IMR-90 (cell line): ENCODE measurements at regions not wholly inside any gene's neighbourhood (a gene's known extent, or its start where the extent isn't known, plus 50 kb on each side); places are given as distances from the start of the nearest gene placed in this dataset.

Source experiments
- ATAC-seq: fragments of 200-7000 bp; cut with Tn5 transposase; 2 replicates; pipeline ENCODE4 v1.9.1; 2020; ENCODE audit warnings: low read depth, mild to moderate bottlenecking, moderate library complexity
- BruUV-seq: library from RNA; stranded (reverse); fragments of 400-500 nt; replicated peaks from 2 replicates; lab custom pipeline; 2021; lab: Mats Ljungman, UMichigan
- CTCF ChIA-PET: fragments of 300-600 bp; formaldehyde crosslinking; extraction: SDS; loops from one replicate; lab custom pipeline; 2021; ENCODE audit warnings: antibody characterized with exemption; lab: Yijun Ruan, JAX
- POLR2A ChIA-PET: fragments of 300-600 bp; sonication (Branson Sonifier 250); formaldehyde crosslinking; loops from one replicate; lab custom pipeline; 2022; ENCODE audit warnings: antibody characterized with exemption; ENCODE audit not compliant: unreplicated experiment; lab: Charles Lee
- DNase-seq: peaks from one replicate; pipeline ENCODE4 v3.0.0; 2013
- H2AFZ ChIP-seq: replicated peaks from 2 replicates; pipeline ENCODE3; 2013; ENCODE audit warnings: low read length, mild to moderate bottlenecking; ENCODE audit not compliant: poor library complexity
- H2AK5ac ChIP-seq: 2 replicates; pipeline ENCODE4 v1.6.1; 2013; ENCODE audit warnings: low read depth, low read length, inconsistent platforms
- H2AK9ac ChIP-seq: replicated peaks from 2 replicates; pipeline ENCODE3; 2013; ENCODE audit warnings: mild to moderate bottlenecking, low read depth, low read length, moderate library complexity; ENCODE audit not compliant: poor library complexity
- H2BK120ac ChIP-seq: 2 replicates; pipeline ENCODE4 v1.6.1; 2013; ENCODE audit warnings: low read depth, low read length, inconsistent platforms
- H2BK15ac ChIP-seq: 3 replicates; pipeline ENCODE4 v1.6.1; 2013; ENCODE audit warnings: low read depth, low read length, inconsistent platforms
- H2BK20ac ChIP-seq: 2 replicates; pipeline ENCODE4 v1.6.1; 2013; ENCODE audit warnings: low read depth, mild to moderate bottlenecking, inconsistent platforms, low read length, moderate library complexity
- H2BK5ac ChIP-seq: 2 replicates; pipeline ENCODE4 v1.6.1; 2013; ENCODE audit warnings: mild to moderate bottlenecking, low read depth, low read length, inconsistent platforms; ENCODE audit not compliant: poor library complexity, severe bottlenecking
- H3K14ac ChIP-seq: replicated peaks from 2 replicates; pipeline ENCODE4 v1.6.1; 2013; ENCODE audit warnings: low read depth, low read length, inconsistent platforms
- H3K18ac ChIP-seq: 2 replicates; pipeline ENCODE4 v1.6.1; 2013; ENCODE audit warnings: low read depth, low read length, control low read depth
- H3K23ac ChIP-seq: 2 replicates; pipeline ENCODE4 v1.6.1; 2013; ENCODE audit warnings: low read depth, low read length, inconsistent platforms
- H3K27ac ChIP-seq: 2 replicates; pipeline ENCODE4 v1.5.1; 2013; ENCODE audit warnings: mild to moderate bottlenecking, control low read depth, low read length; ENCODE audit not compliant: insufficient read depth
- H3K27me3 ChIP-seq: 2 replicates; pipeline ENCODE4 v1.6.1; 2013; ENCODE audit warnings: low read length; ENCODE audit not compliant: control insufficient read depth, insufficient read depth
- H3K36me3 ChIP-seq: 2 replicates; pipeline ENCODE4 v1.6.1; 2013; ENCODE audit warnings: low read length, mixed read lengths; ENCODE audit not compliant: control insufficient read depth, insufficient read depth
- H3K4ac ChIP-seq: 2 replicates; pipeline ENCODE4 v1.6.1; 2013; ENCODE audit warnings: low read depth, low read length, inconsistent platforms
- H3K4me1 ChIP-seq: 2 replicates; pipeline ENCODE4 v1.6.1; 2013; ENCODE audit warnings: low read length, mixed read lengths; ENCODE audit not compliant: control insufficient read depth, insufficient read depth
- H3K4me2 ChIP-seq: 2 replicates; pipeline ENCODE4 v1.6.1; 2013; ENCODE audit warnings: low read depth, mild to moderate bottlenecking, control low read depth, low read length, moderate library complexity
- H3K4me3 ChIP-seq: 2 replicates; pipeline ENCODE4 v1.5.1; 2013; ENCODE audit warnings: low read depth, mild to moderate bottlenecking, control low read depth, low read length, moderate library complexity; ENCODE audit not compliant: insufficient read depth
- H3K56ac ChIP-seq: 2 replicates; pipeline ENCODE4 v1.6.1; 2013; ENCODE audit warnings: low read length, inconsistent platforms; ENCODE audit not compliant: insufficient read depth; ENCODE audit errors: extremely low read depth
- H3K79me1 ChIP-seq, 2 experiments: 2 replicates each; pipeline ENCODE4 v1.6.1; 2013; ENCODE audit warnings: low read length in 2 of 2, inconsistent platforms in 1 of 2, low read depth in 1 of 2
- H3K9ac ChIP-seq: 2 replicates; pipeline ENCODE4 v1.6.1; 2013; ENCODE audit warnings: low read depth, low read length, control low read depth
- H3K9me1 ChIP-seq: 2 replicates; pipeline ENCODE4 v1.6.1; 2013; ENCODE audit warnings: low read length, inconsistent platforms; ENCODE audit not compliant: insufficient read depth
- H3K9me3 ChIP-seq: 2 replicates; pipeline ENCODE4 v1.6.1; 2013; ENCODE audit warnings: low read length; ENCODE audit not compliant: control insufficient read depth, insufficient read depth
- H4K20me1 ChIP-seq: 2 replicates; pipeline ENCODE4 v1.6.1; 2013; ENCODE audit warnings: low read length, inconsistent platforms; ENCODE audit not compliant: insufficient read depth
- H4K5ac ChIP-seq: 2 replicates; pipeline ENCODE4 v1.6.1; 2013; ENCODE audit warnings: mild to moderate bottlenecking, low read depth, low read length, control low read depth
- H4K8ac ChIP-seq, 2 experiments: 2 replicates each; pipeline ENCODE4 v1.6.1; 2013; ENCODE audit warnings: low read depth in 2 of 2, low read length in 2 of 2, control low read depth in 1 of 2, inconsistent platforms in 1 of 2
- H4K91ac ChIP-seq: 2 replicates; pipeline ENCODE4 v1.6.1; 2013; ENCODE audit warnings: low read depth, low read length, inconsistent platforms; ENCODE audit not compliant: insufficient read depth
- BHLHE40 ChIP-seq: fragments of 150-350 bp; IDR thresholded peaks from 2 replicates; pipeline ENCODE4 v1.6.1; 2016; ENCODE audit warnings: mild to moderate bottlenecking, low read depth, low read length
- CEBPB ChIP-seq: IDR thresholded peaks from 2 replicates; pipeline ENCODE4 v1.6.1; 2012; ENCODE audit warnings: low read depth, low read length, improper control_type of control experiment
- CHD1 ChIP-seq: IDR thresholded peaks from 2 replicates; pipeline ENCODE4 v1.6.1; 2012; ENCODE audit warnings: low read depth, low read length, improper control_type of control experiment
- ELK1 ChIP-seq: fragments of 150-350 bp; IDR thresholded peaks from 2 replicates; pipeline ENCODE4 v1.6.1; 2016; ENCODE audit warnings: low read depth, mild to moderate bottlenecking, low read length, moderate library complexity, borderline replicate concordance
- FOS ChIP-seq: fragments of 150-350 bp; IDR thresholded peaks from 2 replicates; pipeline ENCODE4 v1.6.1; 2016; ENCODE audit warnings: low read depth, low read length
- MAFK ChIP-seq: IDR thresholded peaks from 2 replicates; pipeline ENCODE4 v1.6.1; 2012; ENCODE audit warnings: low read depth, low read length, improper control_type of control experiment
- MAZ ChIP-seq: IDR thresholded peaks from 2 replicates; pipeline ENCODE4 v1.6.1; 2012; ENCODE audit warnings: low read depth, mild to moderate bottlenecking, low read length, improper control_type of control experiment, moderate library complexity, borderline replicate concordance
- MXI1 ChIP-seq: IDR thresholded peaks from 2 replicates; pipeline ENCODE4 v1.6.1; 2012; ENCODE audit warnings: low read depth, mild to moderate bottlenecking, low read length, moderate library complexity, borderline replicate concordance
- NFE2L2 ChIP-seq: fragments of 150-350 bp; IDR thresholded peaks from 2 replicates; pipeline ENCODE4 v1.6.1; 2016; ENCODE audit warnings: low read depth, mild to moderate bottlenecking, low read length
- POLR2A ChIP-seq: IDR thresholded peaks from 2 replicates; pipeline ENCODE4 v1.6.1; 2012; ENCODE audit warnings: mild to moderate bottlenecking, low read depth, low read length
- RAD21 ChIP-seq: IDR thresholded peaks from 2 replicates; pipeline ENCODE4 v1.6.1; 2012; ENCODE audit warnings: low read length, improper control_type of control experiment
- RCOR1 ChIP-seq: IDR thresholded peaks from 2 replicates; pipeline ENCODE4 v1.6.1; 2012; ENCODE audit warnings: mild to moderate bottlenecking, low read length, improper control_type of control experiment; ENCODE audit not compliant: insufficient replicate concordance
- RFX5 ChIP-seq: IDR thresholded peaks from 2 replicates; pipeline ENCODE4 v1.8.0; 2012; ENCODE audit warnings: low read depth, mild to moderate bottlenecking, low read length, moderate library complexity
- SMC3 ChIP-seq: fragments of 150-350 bp; IDR thresholded peaks from 2 replicates; pipeline ENCODE4 v1.6.1; 2016; ENCODE audit warnings: low read depth, mild to moderate bottlenecking, antibody characterized with exemption, low read length, moderate library complexity
- WGBS, 2 experiments: methylation state at CpG; one replicate each; pipeline versions ENCODE4 v1.1.5 to v1.1.7; 2013; ENCODE audit warnings: missing lambda C conversion rate in 2 of 2; ENCODE audit not compliant: insufficient read length in 1 of 2; ENCODE audit errors: extremely low coverage in 2 of 2; 5-methylcytosine and 5-hydroxymethylcytosine counted together
- dilution Hi-C: fragments of 300-500 bp; cut with HindIII; formaldehyde crosslinking; loops from one replicate; pipeline ENCODE4 v1.14.3; 2018; ENCODE audit warnings: low sequenced_read_pairs; ENCODE audit not compliant: unreplicated experiment
- in situ Hi-C: fragments of 300-500 bp; cut with MboI; formaldehyde crosslinking; loops from 3 replicates; pipeline ENCODE4 v1.14.3; 2019; ENCODE audit warnings: low sequenced_read_pairs, inconsistent platforms, mixed read lengths
- intact Hi-C: fragments of 100-400 bp; cut with micrococcal nuclease; formaldehyde crosslinking; loops from 2 replicates; pipeline ENCODE4 v1.10.0; 2022
- TF ChIP-seq, protein P1 (sequence below): conservative IDR thresholded peaks from 2 replicates; pipeline ENCODE4 v1.5.1; 2012; ENCODE audit warnings: mild to moderate bottlenecking, low read depth, low read length, improper control_type of control experiment
- TF ChIP-seq, protein P2 (sequence below): fragments of 150-350 bp; IDR thresholded peaks from 2 replicates; pipeline ENCODE4 v1.6.1; 2017; ENCODE audit warnings: mild to moderate bottlenecking, antibody characterized with exemption, low read length, low read depth

DNA sequence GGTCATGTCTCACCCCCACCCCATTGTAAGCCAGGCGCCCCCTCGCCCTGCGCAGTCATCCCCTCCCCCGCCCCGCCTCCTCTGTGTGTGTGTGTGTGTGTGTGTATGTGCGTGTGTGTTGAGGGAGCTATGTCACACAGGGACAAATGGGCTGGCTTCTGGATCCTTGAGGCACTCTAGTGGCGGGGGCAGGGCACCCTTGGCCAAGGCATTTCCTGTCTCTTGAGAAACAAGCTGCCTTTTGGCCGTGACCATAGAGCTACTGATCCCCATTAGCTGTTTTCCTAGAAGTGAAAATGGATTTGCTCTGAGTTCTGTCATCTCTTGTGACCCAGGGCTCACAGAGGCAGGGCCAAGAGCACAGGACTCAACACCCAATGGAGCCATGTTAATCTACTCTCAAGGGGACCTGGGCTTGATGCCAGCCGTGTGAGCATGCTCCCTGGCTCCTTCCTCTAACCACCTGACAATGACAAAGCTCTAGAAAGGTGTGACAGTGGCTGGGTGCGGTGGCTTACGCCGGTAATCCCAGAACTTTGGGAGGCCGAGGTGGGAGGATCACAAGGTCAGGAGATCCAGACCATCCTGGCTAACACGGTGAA is 162.5 kb upstream of the BCOR start:
- ChIA-PET POLR2A (no interaction called here), CTCF (interaction anchor here (0.6 to 0.7 kb wide), 2 partner anchors 29 to 212 kb away, joined by 3 read pairs; no protein-coding TSS in a partner anchor)
- H3K56ac ChIP-seq = no peak overlapping the region
- H2BK20ac ChIP-seq = no peak overlapping the region
- H3K9me1 ChIP-seq = no peaks in the 10 kb centered on the region; the same call in none of the 2 replicates
- dilution Hi-C loops = no loop called here
- no peaks in the 10 kb centered on the region; the same call in 1 of the 2 replicates for H3K27me3 ChIP-seq
- no peaks in the 10 kb centered on the region for H4K20me1 ChIP-seq
- H2AK5ac ChIP-seq = no peak overlapping the region
- ATAC-seq (no peak), DNase-seq (no peak)
- no peaks in the 10 kb centered on the region for H3K9me3 ChIP-seq
- no peak overlapping the region for H3K23ac ChIP-seq
- no peak for TF ChIP-seq POLR2A
- TF ChIP-seq RCOR1 = no peak
- TF ChIP-seq MAFK = no peak
- TF ChIP-seq ELK1 = no peak
- no peak for TF ChIP-seq MAZ
- TF ChIP-seq CEBPB = no peak
- no peak for TF ChIP-seq RAD21
- no peak for TF ChIP-seq BHLHE40
- TF ChIP-seq CHD1 = no peak
- no peak for TF ChIP-seq RFX5
- TF ChIP-seq, protein P1, sequence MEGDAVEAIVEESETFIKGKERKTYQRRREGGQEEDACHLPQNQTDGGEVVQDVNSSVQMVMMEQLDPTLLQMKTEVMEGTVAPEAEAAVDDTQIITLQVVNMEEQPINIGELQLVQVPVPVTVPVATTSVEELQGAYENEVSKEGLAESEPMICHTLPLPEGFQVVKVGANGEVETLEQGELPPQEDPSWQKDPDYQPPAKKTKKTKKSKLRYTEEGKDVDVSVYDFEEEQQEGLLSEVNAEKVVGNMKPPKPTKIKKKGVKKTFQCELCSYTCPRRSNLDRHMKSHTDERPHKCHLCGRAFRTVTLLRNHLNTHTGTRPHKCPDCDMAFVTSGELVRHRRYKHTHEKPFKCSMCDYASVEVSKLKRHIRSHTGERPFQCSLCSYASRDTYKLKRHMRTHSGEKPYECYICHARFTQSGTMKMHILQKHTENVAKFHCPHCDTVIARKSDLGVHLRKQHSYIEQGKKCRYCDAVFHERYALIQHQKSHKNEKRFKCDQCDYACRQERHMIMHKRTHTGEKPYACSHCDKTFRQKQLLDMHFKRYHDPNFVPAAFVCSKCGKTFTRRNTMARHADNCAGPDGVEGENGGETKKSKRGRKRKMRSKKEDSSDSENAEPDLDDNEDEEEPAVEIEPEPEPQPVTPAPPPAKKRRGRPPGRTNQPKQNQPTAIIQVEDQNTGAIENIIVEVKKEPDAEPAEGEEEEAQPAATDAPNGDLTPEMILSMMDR = no peak
- no peak for TF ChIP-seq FOS
- TF ChIP-seq MXI1 = no peak
- TF ChIP-seq SMC3 = no peak
- TF ChIP-seq, protein P2, sequence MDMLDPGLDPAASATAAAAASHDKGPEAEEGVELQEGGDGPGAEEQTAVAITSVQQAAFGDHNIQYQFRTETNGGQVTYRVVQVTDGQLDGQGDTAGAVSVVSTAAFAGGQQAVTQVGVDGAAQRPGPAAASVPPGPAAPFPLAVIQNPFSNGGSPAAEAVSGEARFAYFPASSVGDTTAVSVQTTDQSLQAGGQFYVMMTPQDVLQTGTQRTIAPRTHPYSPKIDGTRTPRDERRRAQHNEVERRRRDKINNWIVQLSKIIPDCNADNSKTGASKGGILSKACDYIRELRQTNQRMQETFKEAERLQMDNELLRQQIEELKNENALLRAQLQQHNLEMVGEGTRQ = no peak
- TF ChIP-seq NFE2L2 = no peak
- H3K9ac ChIP-seq = no peak overlapping the region
- no peak overlapping the region for H2BK15ac ChIP-seq
- in situ Hi-C loops = loop anchor here (10.0 kb wide), 1 partner anchor 525 kb away; no protein-coding TSS in a partner anchor
- H3K14ac ChIP-seq = no peak overlapping the region; the same call in 1 of the 2 replicates
- no CpG with 5 or more reads among the region's 14 CpGs for WGBS, 2 experiments
- no peak overlapping the region for H4K8ac ChIP-seq
- peaks cover 11% of the 10 kb centered on the region for H3K4me1 ChIP-seq
- H3K4ac ChIP-seq = 0 out of 2 replicates have a peak overlapping the region, but pooled peaks have one; percentile 9
- no peak overlapping the region for H2BK5ac ChIP-seq
- H4K5ac ChIP-seq = no peak overlapping the region
- H3K4me3 ChIP-seq = no peak overlapping the region
- intact Hi-C loops = loop anchor here (10.0 kb wide), 1 partner anchor 1505 kb away; no protein-coding TSS in a partner anchor
- H3K36me3 ChIP-seq = no peaks in the 10 kb centered on the region
- no peak overlapping the region for H3K18ac ChIP-seq
- no peak overlapping the region for H3K4me2 ChIP-seq
- H4K91ac ChIP-seq = no peak overlapping the region; the same call in 1 of the 2 replicates
- H2BK120ac ChIP-seq = no peak overlapping the region
- no TSS peak for BruUV-seq
- no peaks in the 10 kb centered on the region for H3K79me1 ChIP-seq
- no peak overlapping the region for H2AFZ ChIP-seq
- no peak overlapping the region for H2AK9ac ChIP-seq
- H3K27ac ChIP-seq = no peak overlapping the region
